C4-2B (cell line): ENCODE measurements at regions not wholly inside any gene's neighbourhood (a gene's known extent, or its start where the extent isn't known, plus 50 kb on each side); places are given as distances from the start of the nearest gene placed in this dataset.
"Not testable (repeated sequence)": the region's sequence is repeated elsewhere in the genome, so short reads cannot be mapped to it uniquely, and the experiment has no call there.

Experiments used
- H3K27ac ChIP-seq: fragments of 450-650 bp; 2 replicates; pipeline ENCODE4 v1.5.1; 2017
- CTCF ChIP-seq: fragments of 450-650 bp; conservative IDR thresholded peaks from 2 replicates; pipeline ENCODE4 v1.5.1; 2017; ENCODE audit warnings: mild to moderate bottlenecking
- ZFX ChIP-seq: fragments of 450-650 bp; IDR thresholded peaks from 2 replicates; pipeline ENCODE4 v1.6.1; 2017

GRCh38 chr3:135649361-135649760 is 316.2 kb upstream of the PPP2R3A start:
- H3K27ac ChIP-seq = no peak overlapping the region
- TF ChIP-seq ZFX = no peak

GRCh38 chr3:135650309-135650708 is 315.2 kb upstream of the PPP2R3A start:
- H3K27ac ChIP-seq = no peak overlapping the region
- TF ChIP-seq ZFX = no peak
- TF ChIP-seq CTCF = no peak

GRCh38 chr3:135652388-135652787 is 313.1 kb upstream of the PPP2R3A start:
- no peak overlapping the region for H3K27ac ChIP-seq
- no peak for TF ChIP-seq ZFX
- TF ChIP-seq CTCF = no peak

- no peak for TF ChIP-seq ZFX
- TF ChIP-seq CTCF = no peak
- no peak overlapping the region for H3K27ac ChIP-seq
Observed at GRCh38 chr3:135655328-135655727, 310.2 kb upstream of the PPP2R3A start.

- not testable (repeated sequence) for H3K27ac ChIP-seq
Observed at GRCh38 chr3:135658451-135658850, 307.1 kb upstream of the PPP2R3A start.

GRCh38 chr3:135667061-135667460 is 298.5 kb upstream of the PPP2R3A start:
- no peak for TF ChIP-seq ZFX
- TF ChIP-seq CTCF = no peak
- no peak overlapping the region for H3K27ac ChIP-seq

GRCh38 chr3:135674508-135674907 is 291.0 kb upstream of the PPP2R3A start:
- no peak overlapping the region for H3K27ac ChIP-seq
- TF ChIP-seq ZFX = no peak
- no peak for TF ChIP-seq CTCF

GRCh38 chr3:135678386-135678785 is 287.1 kb upstream of the PPP2R3A start:
- TF ChIP-seq ZFX = no peak
- no peak for TF ChIP-seq CTCF
- peak overlapping the region; percentile 24 for H3K27ac ChIP-seq

- H3K27ac ChIP-seq = no peak overlapping the region
- TF ChIP-seq CTCF (no peak), ZFX (no peak)
Observed at GRCh38 chr3:135688003-135688402, 277.5 kb upstream of the PPP2R3A start.
